Fibroblast of lung (primary cell): ENCODE measurements at regions not wholly inside any gene's neighbourhood (a gene's known extent, or its start where the extent isn't known, plus 50 kb on each side); places are given as distances from the start of the nearest gene placed in this dataset.

Experiments used
- EZH2 ChIP-seq: IDR thresholded peaks from 2 replicates; pipeline ENCODE4 v1.5.1; 2012; ENCODE audit warnings: low read length, control low read depth, mild to moderate bottlenecking; ENCODE audit errors: missing control alignments
- TF ChIP-seq, protein P1 (sequence below), 2 donors: IDR thresholded peaks in 1 of 2; conservative IDR thresholded peaks in 1 of 2; 1 replicate in 1 of 2; 2 replicates in 1 of 2; pipeline ENCODE4 v1.5.1; 2011 to 2012; ENCODE audit warnings: low read length in 2 of 2, control low read depth in 1 of 2, inconsistent platforms in 1 of 2, low read depth in 1 of 2, mild to moderate bottlenecking in 1 of 2

DNA sequence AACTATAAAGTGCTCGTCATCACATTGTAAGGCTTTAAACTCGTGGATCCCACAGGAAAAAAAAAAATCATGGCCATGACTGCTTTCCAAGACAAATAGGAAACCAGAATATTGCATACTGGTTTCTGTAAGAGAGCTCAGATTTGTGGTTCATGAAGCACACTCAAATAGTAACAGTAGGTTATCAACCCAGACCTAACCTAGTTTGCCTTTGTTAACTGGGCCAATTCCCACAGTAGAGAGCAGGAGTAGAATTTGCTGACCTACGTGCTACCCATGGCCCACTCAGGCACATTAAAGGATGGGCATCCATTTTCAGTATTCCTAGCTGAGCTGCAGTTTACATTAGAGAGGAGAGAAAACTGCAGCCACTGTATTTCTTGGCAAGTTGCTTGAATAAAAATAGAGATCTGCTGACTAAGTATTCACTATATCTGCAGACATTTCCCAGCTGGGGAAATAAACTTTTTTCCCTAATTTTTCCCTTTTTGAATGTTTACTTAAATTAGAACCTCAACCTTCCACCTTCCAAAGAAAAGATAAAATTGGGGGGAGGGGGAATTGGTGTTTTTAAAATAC lies 218.5 kb downstream of the SPANXN3 start:
- TF ChIP-seq, protein P1, sequence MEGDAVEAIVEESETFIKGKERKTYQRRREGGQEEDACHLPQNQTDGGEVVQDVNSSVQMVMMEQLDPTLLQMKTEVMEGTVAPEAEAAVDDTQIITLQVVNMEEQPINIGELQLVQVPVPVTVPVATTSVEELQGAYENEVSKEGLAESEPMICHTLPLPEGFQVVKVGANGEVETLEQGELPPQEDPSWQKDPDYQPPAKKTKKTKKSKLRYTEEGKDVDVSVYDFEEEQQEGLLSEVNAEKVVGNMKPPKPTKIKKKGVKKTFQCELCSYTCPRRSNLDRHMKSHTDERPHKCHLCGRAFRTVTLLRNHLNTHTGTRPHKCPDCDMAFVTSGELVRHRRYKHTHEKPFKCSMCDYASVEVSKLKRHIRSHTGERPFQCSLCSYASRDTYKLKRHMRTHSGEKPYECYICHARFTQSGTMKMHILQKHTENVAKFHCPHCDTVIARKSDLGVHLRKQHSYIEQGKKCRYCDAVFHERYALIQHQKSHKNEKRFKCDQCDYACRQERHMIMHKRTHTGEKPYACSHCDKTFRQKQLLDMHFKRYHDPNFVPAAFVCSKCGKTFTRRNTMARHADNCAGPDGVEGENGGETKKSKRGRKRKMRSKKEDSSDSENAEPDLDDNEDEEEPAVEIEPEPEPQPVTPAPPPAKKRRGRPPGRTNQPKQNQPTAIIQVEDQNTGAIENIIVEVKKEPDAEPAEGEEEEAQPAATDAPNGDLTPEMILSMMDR (conservative IDR thresholded peaks at IDR 0.05 in 1 of 2, IDR thresholded peaks at IDR 0.05 in 1 of 2; ENCODE audit: low read depth in 1 of 2, low read length in 2 of 2), result no peak
- TF ChIP-seq EZH2, result no peak
